ENCODE measurements at regions not wholly inside any gene's neighbourhood (a gene's known extent, or its start where the extent isn't known, plus 50 kb on each side); places are given as distances from the start of the nearest gene placed in this dataset.
"Not testable (repeated sequence)": the region's sequence is repeated elsewhere in the genome, so short reads cannot be mapped to it uniquely, and the experiment has no call there.

- no CpG with 5 or more reads among the region's 10 CpGs for WGBS (ENCODE audit: insufficient coverage)
- not testable (repeated sequence) for H3K36me3 ChIP-seq (ENCODE audit: control insufficient read depth, insufficient read depth, low read length); H3K4me1 ChIP-seq (ENCODE audit: control insufficient read depth, insufficient read depth, low read length); H3K27me3 ChIP-seq (ENCODE audit: control insufficient read depth, insufficient read depth, low read length); H3K4me3 ChIP-seq (ENCODE audit: low read length); H3K9me3 ChIP-seq (replicated peaks; ENCODE audit: control insufficient read depth, low read depth, low read length); H3K27ac ChIP-seq (ENCODE audit: low read length)
- peak; percentile 39 for DNase-seq
These were observed 299.1 kb upstream of the ZNF658 start for GRCh38 chr9:66601472-66601871.

DNA sequence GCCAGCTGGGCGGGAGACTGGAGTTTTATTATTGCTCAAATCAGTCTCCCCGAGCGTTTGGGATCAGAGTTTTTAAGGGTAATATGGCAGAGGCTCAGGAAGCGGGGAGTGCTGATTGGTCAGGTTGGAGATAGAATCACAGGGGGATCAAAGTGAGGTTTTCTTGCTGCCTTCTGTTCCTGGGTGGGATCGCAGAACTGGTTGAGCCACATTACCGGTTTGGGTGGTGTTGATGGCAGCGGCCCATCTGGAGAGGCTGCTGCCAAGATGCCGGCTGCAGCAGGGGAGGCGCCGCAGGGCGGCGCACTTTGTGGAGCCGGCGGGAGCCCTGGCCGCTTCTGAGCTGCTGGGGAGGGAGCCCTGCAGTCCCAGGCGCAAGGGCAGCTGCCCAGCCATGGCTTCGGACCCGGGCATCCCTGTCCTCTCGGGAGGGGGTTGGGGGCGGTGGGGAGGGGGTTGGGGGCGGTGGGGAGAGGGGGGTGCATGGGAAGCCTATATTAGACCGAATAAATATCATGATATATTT lies 268.9 kb upstream of the ZNF658 start:
- not testable (repeated sequence) for H3K36me3 ChIP-seq (ENCODE audit: control insufficient read depth, insufficient read depth, low read length); H3K9me3 ChIP-seq (replicated peaks; ENCODE audit: control insufficient read depth, low read depth, low read length); H3K27ac ChIP-seq (ENCODE audit: low read length); H3K4me1 ChIP-seq (ENCODE audit: control insufficient read depth, insufficient read depth, low read length); H3K4me3 ChIP-seq (ENCODE audit: low read length); DNase-seq; H3K27me3 ChIP-seq (ENCODE audit: control insufficient read depth, insufficient read depth, low read length)
- WGBS (ENCODE audit: insufficient coverage) = no CpG with 5 or more reads among the region's 22 CpGs

- H3K4me3 ChIP-seq (ENCODE audit: low read length); H3K27ac ChIP-seq (ENCODE audit: low read length); H3K27me3 ChIP-seq (ENCODE audit: control insufficient read depth, insufficient read depth, low read length); DNase-seq; H3K9me3 ChIP-seq (replicated peaks; ENCODE audit: control insufficient read depth, low read depth, low read length); H3K36me3 ChIP-seq (ENCODE audit: control insufficient read depth, insufficient read depth, low read length); H3K4me1 ChIP-seq (ENCODE audit: control insufficient read depth, insufficient read depth, low read length): not testable (repeated sequence)
- no CpG with 5 or more reads among the region's 2 CpGs for WGBS (ENCODE audit: insufficient coverage)
These were observed 252.8 kb upstream of the ZNF658 start for GRCh38 chr9:66647675-66648074.

DNA sequence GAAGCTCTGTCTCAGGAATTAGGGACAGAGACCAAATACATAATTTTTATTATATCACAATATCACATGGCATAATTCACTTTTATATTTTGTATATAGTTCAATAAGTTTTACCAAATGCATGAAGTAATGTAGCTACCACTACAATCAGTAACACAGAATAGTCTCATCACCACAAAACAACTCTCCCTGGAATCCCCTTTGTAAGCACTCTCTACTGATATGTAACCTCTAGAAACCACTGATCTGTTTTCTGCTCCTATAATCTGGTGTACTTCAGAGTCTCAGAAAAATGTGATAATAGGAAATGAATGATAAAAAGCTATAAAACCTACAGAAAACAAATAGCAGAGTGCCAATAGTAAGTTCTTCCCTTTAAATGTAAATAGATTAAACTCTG lies 210.3 kb upstream of the ZNF658 start:
- not testable (repeated sequence) for DNase-seq; H3K4me1 ChIP-seq (ENCODE audit: control insufficient read depth, insufficient read depth, low read length)

GRCh38 chr9:66695561-66696240 lies 204.8 kb upstream of the ZNF658 start:
- DNase-seq; H3K36me3 ChIP-seq (ENCODE audit: control insufficient read depth, insufficient read depth, low read length); H3K4me3 ChIP-seq (ENCODE audit: low read length); H3K27ac ChIP-seq (ENCODE audit: low read length); H3K4me1 ChIP-seq (ENCODE audit: control insufficient read depth, insufficient read depth, low read length); H3K9me3 ChIP-seq (replicated peaks; ENCODE audit: control insufficient read depth, low read depth, low read length); H3K27me3 ChIP-seq (ENCODE audit: control insufficient read depth, insufficient read depth, low read length): not testable (repeated sequence)
- no CpG with 5 or more reads among the region's 6 CpGs for WGBS (ENCODE audit: insufficient coverage)

More for the DNA sequence above, 210.3 kb upstream of the ZNF658 start:
- not testable (repeated sequence) for H3K9me3 ChIP-seq (replicated peaks; ENCODE audit: control insufficient read depth, low read depth, low read length); H3K4me3 ChIP-seq (ENCODE audit: low read length); H3K27me3 ChIP-seq (ENCODE audit: control insufficient read depth, insufficient read depth, low read length); H3K27ac ChIP-seq (ENCODE audit: low read length); H3K36me3 ChIP-seq (ENCODE audit: control insufficient read depth, insufficient read depth, low read length)

DNA sequence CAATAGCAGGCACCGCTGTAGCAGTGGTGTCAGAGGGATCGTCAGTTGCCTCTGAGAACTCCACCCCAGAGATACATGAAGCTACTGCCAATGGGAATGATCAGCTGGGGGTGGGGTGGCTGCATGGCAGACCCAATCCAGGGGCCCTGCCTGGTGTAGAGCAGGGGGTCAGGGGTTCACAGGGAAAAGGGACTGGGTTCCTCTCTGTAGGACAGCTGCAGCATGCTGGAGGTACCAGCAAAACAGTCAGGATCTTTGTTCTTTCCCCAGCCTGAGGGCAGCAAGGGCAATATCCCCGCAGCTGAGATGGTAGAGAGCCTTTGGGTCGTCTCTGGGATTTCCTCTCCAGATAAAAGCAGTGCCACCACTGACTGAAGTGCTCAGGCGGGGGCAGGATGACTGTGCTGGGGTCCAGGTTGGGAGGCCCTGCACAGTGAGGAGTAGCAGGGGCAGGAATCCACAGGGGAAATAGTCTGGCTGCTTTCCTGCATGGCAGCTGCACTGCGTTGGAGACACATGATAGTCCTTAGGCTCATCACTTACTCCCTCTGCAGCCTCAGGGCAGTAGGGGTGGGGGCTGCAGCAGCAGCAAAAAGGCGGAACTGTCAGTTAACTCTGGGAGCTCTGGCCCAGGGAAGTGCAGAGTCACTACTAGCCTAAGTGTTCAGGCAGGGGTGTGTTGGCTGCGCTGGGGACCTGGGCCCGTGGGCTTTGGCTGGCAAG lies 203.0 kb upstream of the ZNF658 start:
- H3K27ac ChIP-seq (ENCODE audit: low read length); H3K27me3 ChIP-seq (ENCODE audit: control insufficient read depth, insufficient read depth, low read length); DNase-seq; H3K4me1 ChIP-seq (ENCODE audit: control insufficient read depth, insufficient read depth, low read length); H3K36me3 ChIP-seq (ENCODE audit: control insufficient read depth, insufficient read depth, low read length); H3K9me3 ChIP-seq (replicated peaks; ENCODE audit: control insufficient read depth, low read depth, low read length); H3K4me3 ChIP-seq (ENCODE audit: low read length): not testable (repeated sequence)
- WGBS (ENCODE audit: insufficient coverage) = no CpG with 5 or more reads among the region's 9 CpGs

DNA sequence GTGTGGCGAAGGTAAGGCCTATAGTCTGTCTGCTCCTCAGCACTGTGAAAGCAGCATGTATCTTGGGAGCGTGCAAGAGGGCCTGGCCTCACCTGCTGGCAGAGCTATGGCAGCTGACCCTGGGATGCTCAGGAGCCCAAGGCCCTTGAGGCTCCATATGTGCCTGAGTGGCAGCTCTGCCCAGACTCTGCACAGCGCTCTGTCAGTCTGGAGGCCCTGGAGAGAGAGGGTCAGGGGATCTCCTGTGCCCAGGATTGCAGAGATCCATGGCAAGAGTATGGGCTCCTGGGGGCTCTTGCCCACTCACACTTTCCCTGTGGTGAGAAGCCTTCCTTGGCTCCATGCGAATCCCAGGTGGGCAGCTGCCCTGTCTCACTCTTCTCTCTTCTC lies 202.5 kb upstream of the ZNF658 start:
- not testable (repeated sequence) for H3K27me3 ChIP-seq (ENCODE audit: control insufficient read depth, insufficient read depth, low read length); H3K4me1 ChIP-seq (ENCODE audit: control insufficient read depth, insufficient read depth, low read length); H3K9me3 ChIP-seq (replicated peaks; ENCODE audit: control insufficient read depth, low read depth, low read length); H3K4me3 ChIP-seq (ENCODE audit: low read length); DNase-seq; H3K36me3 ChIP-seq (ENCODE audit: control insufficient read depth, insufficient read depth, low read length); H3K27ac ChIP-seq (ENCODE audit: low read length)
- WGBS (ENCODE audit: insufficient coverage) = no CpG with 5 or more reads among the region's 4 CpGs

- H3K4me1 ChIP-seq (ENCODE audit: control insufficient read depth, insufficient read depth, low read length); DNase-seq; H3K36me3 ChIP-seq (ENCODE audit: control insufficient read depth, insufficient read depth, low read length); H3K9me3 ChIP-seq (replicated peaks; ENCODE audit: control insufficient read depth, low read depth, low read length); H3K27ac ChIP-seq (ENCODE audit: low read length); H3K4me3 ChIP-seq (ENCODE audit: low read length); H3K27me3 ChIP-seq (ENCODE audit: control insufficient read depth, insufficient read depth, low read length): not testable (repeated sequence)
- no CpG with 5 or more reads among the region's 3 CpGs for WGBS (ENCODE audit: insufficient coverage)
These were observed 198.8 kb upstream of the ZNF658 start for GRCh38 chr9:66701411-66702377.

- H3K27ac ChIP-seq (ENCODE audit: low read length); H3K36me3 ChIP-seq (ENCODE audit: control insufficient read depth, insufficient read depth, low read length); H3K4me3 ChIP-seq (ENCODE audit: low read length); DNase-seq; H3K9me3 ChIP-seq (replicated peaks; ENCODE audit: control insufficient read depth, low read depth, low read length); H3K4me1 ChIP-seq (ENCODE audit: control insufficient read depth, insufficient read depth, low read length); H3K27me3 ChIP-seq (ENCODE audit: control insufficient read depth, insufficient read depth, low read length): not testable (repeated sequence)
- WGBS (ENCODE audit: insufficient coverage) = no CpG with 5 or more reads among the region's 6 CpGs
These were observed 189.0 kb upstream of the ZNF658 start for GRCh38 chr9:66711553-66711952.

DNA sequence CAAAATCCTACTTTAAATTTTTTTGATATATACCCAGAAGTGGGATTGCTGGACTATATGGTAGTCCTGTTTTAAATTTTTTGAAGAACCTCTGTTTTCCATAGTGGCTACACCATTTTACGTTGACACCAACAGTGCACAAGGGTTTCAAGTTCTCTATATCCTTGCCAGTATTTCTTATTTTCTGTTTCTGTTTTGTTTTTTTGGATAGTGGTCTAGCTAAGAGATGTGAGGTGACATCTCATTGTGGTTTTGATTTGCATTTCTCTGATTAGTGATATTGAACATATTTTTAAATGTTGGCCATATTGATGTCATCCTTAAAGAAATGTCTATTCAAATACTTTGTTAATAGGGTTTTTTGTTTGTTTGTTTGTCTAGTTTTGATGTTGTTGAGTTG lies 187.7 kb upstream of the ZNF658 start:
- not testable (repeated sequence) for H3K27me3 ChIP-seq (ENCODE audit: control insufficient read depth, insufficient read depth, low read length); H3K27ac ChIP-seq (ENCODE audit: low read length)
- WGBS (ENCODE audit: insufficient coverage) = no CpG with 5 or more reads among the region's 1 CpG

More for the DNA sequence above, 187.7 kb upstream of the ZNF658 start:
- not testable (repeated sequence) for H3K4me3 ChIP-seq (ENCODE audit: low read length); DNase-seq; H3K36me3 ChIP-seq (ENCODE audit: control insufficient read depth, insufficient read depth, low read length); H3K4me1 ChIP-seq (ENCODE audit: control insufficient read depth, insufficient read depth, low read length); H3K9me3 ChIP-seq (replicated peaks; ENCODE audit: control insufficient read depth, low read depth, low read length)
